GM12878 (cell line): ENCODE measurements at regions not wholly inside any gene's neighbourhood (a gene's known extent, or its start where the extent isn't known, plus 50 kb on each side); places are given as distances from the start of the nearest gene placed in this dataset.

Source experiments
- ATAC-seq: fragments of 200-7000 bp; cut with Tn5 transposase; 3 replicates; pipeline ENCODE4 v1.9.1; 2020; ENCODE audit warnings: mild to moderate bottlenecking, moderate library complexity
- BruUV-seq: library from RNA; stranded (reverse); fragments of 400-500 nt; replicated peaks from 2 replicates; lab custom pipeline; 2021; lab: Mats Ljungman, UMichigan
- CTCF ChIA-PET: fragments of 300-600 bp; sonication (Branson Sonifier 250); formaldehyde crosslinking; extraction: SDS; loops from one replicate; lab custom pipeline; 2021; ENCODE audit warnings: inconsistent platforms; lab: Yijun Ruan, JAX
- POLR2A ChIA-PET: fragments of 350-600 bp; formaldehyde crosslinking; extraction: SDS; loops from one replicate; lab custom pipeline; 2021; ENCODE audit warnings: inconsistent platforms; lab: Charles Lee
- RAD21 ChIA-PET: fragments of 300-600 bp; sonication (Branson Sonifier 250); formaldehyde crosslinking; loops from one replicate; lab custom pipeline; 2023; ENCODE audit warnings: antibody characterized with exemption; ENCODE audit not compliant: unreplicated experiment; lab: Charles Lee
- SMC1A ChIA-PET: fragments of 300-600 bp; sonication (Branson Sonifier 250); formaldehyde crosslinking; loops from one replicate; lab custom pipeline; 2023; ENCODE audit not compliant: unreplicated experiment, uncharacterized antibody; lab: Charles Lee
- DNase-seq: peaks from one replicate; pipeline ENCODE4 v3.0.0-alpha.2; 2011; ENCODE audit warnings: low read depth, low spot score
- FAIRE-seq: peaks from 3 replicates; lab custom pipeline; 2011; peaks lifted over from hg19 to GRCh38; lab: Jason Lieb, UNC
- H2AFZ ChIP-seq: 2 replicates; pipeline ENCODE4 v1.6.0; 2011; ENCODE audit warnings: low read depth, low read length, control low read depth; ENCODE audit not compliant: control insufficient read depth
- H3K27ac ChIP-seq: 2 replicates; pipeline ENCODE4 v1.5.1; 2011; ENCODE audit warnings: control low read depth; ENCODE audit not compliant: control insufficient read depth, insufficient read depth
- H3K27me3 ChIP-seq, 2 experiments: replicated peaks in 1 of 2; 2 replicates each; pipeline versions ENCODE4 v1.6.0 to v1.6.1; 2011; ENCODE audit warnings: low read length in 1 of 2; ENCODE audit not compliant: control insufficient read depth in 2 of 2, insufficient read depth in 2 of 2
- H3K36me3 ChIP-seq, 2 experiments: 2 replicates each; pipeline ENCODE4 v1.5.1; 2011; ENCODE audit warnings: low read length in 1 of 2; ENCODE audit not compliant: control insufficient read depth in 2 of 2, insufficient read depth in 2 of 2
- H3K4me1 ChIP-seq: 2 replicates; pipeline ENCODE4 v1.6.1; 2011; ENCODE audit warnings: mild to moderate bottlenecking, low read length, moderate library complexity, mixed read lengths; ENCODE audit not compliant: control insufficient read depth, insufficient read depth
- H3K4me2 ChIP-seq: 2 replicates; pipeline ENCODE4 v1.6.0; 2011; ENCODE audit warnings: control low read depth; ENCODE audit not compliant: control insufficient read depth, insufficient read depth
- H3K4me3 ChIP-seq: fragments of 200-600 bp; sonication (generic); 2 replicates; pipeline ENCODE4 v1.5.1; 2016
- H3K79me2 ChIP-seq: 2 replicates; pipeline ENCODE4 v1.6.0; 2011; ENCODE audit warnings: low read length; ENCODE audit not compliant: control insufficient read depth, insufficient read depth
- H3K9ac ChIP-seq: 2 replicates; pipeline ENCODE4 v1.8.0; 2011; ENCODE audit warnings: low read length, control low read depth, mixed read lengths; ENCODE audit not compliant: control insufficient read depth, insufficient read depth
- H3K9me3 ChIP-seq: replicated peaks from 3 replicates; pipeline ENCODE4 v1.5.1; 2011; ENCODE audit warnings: mild to moderate bottlenecking, low read length; ENCODE audit not compliant: control insufficient read depth, insufficient read depth
- H4K20me1 ChIP-seq: 2 replicates; pipeline ENCODE4 v1.6.0; 2011; ENCODE audit not compliant: control insufficient read depth, insufficient read depth
- ATF7 ChIP-seq: fragments of 450-650 bp; IDR thresholded peaks from 2 replicates; pipeline ENCODE4 v1.6.1; 2016; ENCODE audit warnings: low read depth, mild to moderate bottlenecking
- CTCF ChIP-seq, 3 experiments: IDR thresholded peaks in 2 of 3; conservative IDR thresholded peaks in 1 of 3; 2 replicates each; pipeline ENCODE4 v1.5.1; 2011; ENCODE audit warnings: low read depth in 3 of 3, low read length in 3 of 3, mild to moderate bottlenecking in 3 of 3, control low read depth in 2 of 3, moderate library complexity in 2 of 3, inconsistent platforms in 1 of 3, mixed read lengths in 1 of 3; ENCODE audit not compliant: control insufficient read depth in 2 of 3, insufficient read depth in 1 of 3; ENCODE audit errors: extremely low read depth in 1 of 3
- KAT2A ChIP-seq: conservative IDR thresholded peaks from 2 replicates; pipeline ENCODE4 v1.6.1; 2011; ENCODE audit warnings: low read depth, low read length; ENCODE audit not compliant: control insufficient read depth
- MTA3 ChIP-seq: IDR thresholded peaks from 2 replicates; pipeline ENCODE4 v1.6.1; 2012; ENCODE audit warnings: low read length, inconsistent platforms, borderline replicate concordance
- POLR2AphosphoS5 ChIP-seq: IDR thresholded peaks from 2 replicates; pipeline ENCODE4 v1.6.1; 2011; ENCODE audit warnings: mild to moderate bottlenecking, low read length, inconsistent platforms
- SIN3A ChIP-seq: IDR thresholded peaks from 2 replicates; pipeline ENCODE4 v1.6.1; 2012; ENCODE audit warnings: low read depth, low read length, improper control_type of control experiment
- USF2 ChIP-seq: IDR thresholded peaks from 2 replicates; pipeline ENCODE4 v1.6.1; 2011; ENCODE audit warnings: low read depth, low read length, improper control_type of control experiment, borderline replicate concordance
- ZZZ3 ChIP-seq: IDR thresholded peaks from 2 replicates; pipeline ENCODE4 v1.6.1; 2011; ENCODE audit warnings: low read depth; ENCODE audit not compliant: control insufficient read depth, insufficient read length
- WGBS: methylation state at CpG from one replicate; pipeline ENCODE4 v1.1.6; 2016; ENCODE audit warnings: low lambda C conversion rate; ENCODE audit not compliant: insufficient replicate concordance, insufficient coverage; ENCODE audit errors: missing lambda C conversion rate; 5-methylcytosine and 5-hydroxymethylcytosine counted together
- in situ Hi-C: fragments of 300-500 bp; cut with MboI; formaldehyde crosslinking; loops from 9 replicates; pipeline ENCODE4 v1.14.3; 2018; ENCODE audit warnings: mixed read lengths
- intact Hi-C: fragments of 100-400 bp; cut with micrococcal nuclease; formaldehyde crosslinking; loops from one replicate; pipeline ENCODE4 v1.14.2; 2022; ENCODE audit not compliant: unreplicated experiment
- TF ChIP-seq, protein P1 (sequence below): IDR thresholded peaks from 2 replicates; pipeline ENCODE4 v1.6.1; 2011; ENCODE audit warnings: low read depth, mild to moderate bottlenecking, low read length, moderate library complexity, borderline replicate concordance; ENCODE audit errors: extremely low read depth
- TF ChIP-seq, protein P2 (sequence below): fragments of 150-350 bp; IDR thresholded peaks from 2 replicates; pipeline ENCODE4 v1.6.1; 2016; ENCODE audit warnings: low read depth, low read length

GRCh38 chr1:4411862-4412261 is 242.5 kb upstream of the AJAP1 start:
- ATAC-seq (no peak), FAIRE-seq (no peak), DNase-seq (no peak)
- H3K79me2 ChIP-seq = no peaks in the 10 kb centered on the region
- H3K9me3 ChIP-seq = no peaks in the 10 kb centered on the region
- ChIA-PET CTCF (no interaction called here), RAD21 (no interaction called here), POLR2A (no interaction called here), SMC1A (no interaction called here)
- H4K20me1 ChIP-seq = no peaks in the 10 kb centered on the region
- 58% methylated on average over 15 of the region's 15 CpGs for WGBS
- H2AFZ ChIP-seq = no peak overlapping the region
- H3K36me3 ChIP-seq = no peaks in the 10 kb centered on the region
- intact Hi-C loops = no loop called here
- H3K9ac ChIP-seq = no peak overlapping the region
- no TSS peak for BruUV-seq
- in situ Hi-C loops = no loop called here
- H3K4me1 ChIP-seq = no peaks in the 10 kb centered on the region
- H3K27ac ChIP-seq = no peak overlapping the region
- TF ChIP-seq CTCF (IDR thresholded peaks at IDR 0.05 in 2 of 3, conservative IDR thresholded peaks at IDR 0.05 in 1 of 3; ENCODE audit: control insufficient read depth in 2 of 3, extremely low read depth in 1 of 3, insufficient read depth in 1 of 3, low read depth in 3 of 3, low read length in 3 of 3) = no peak
- no peak for TF ChIP-seq KAT2A
- TF ChIP-seq, protein P1, sequence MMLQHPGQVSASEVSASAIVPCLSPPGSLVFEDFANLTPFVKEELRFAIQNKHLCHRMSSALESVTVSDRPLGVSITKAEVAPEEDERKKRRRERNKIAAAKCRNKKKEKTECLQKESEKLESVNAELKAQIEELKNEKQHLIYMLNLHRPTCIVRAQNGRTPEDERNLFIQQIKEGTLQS = no peak
- no peak for TF ChIP-seq ZZZ3
- no peak overlapping the region for H3K4me2 ChIP-seq
- H3K4me3 ChIP-seq = no peak overlapping the region
- no peaks in the 10 kb centered on the region for H3K27me3 ChIP-seq

DNA sequence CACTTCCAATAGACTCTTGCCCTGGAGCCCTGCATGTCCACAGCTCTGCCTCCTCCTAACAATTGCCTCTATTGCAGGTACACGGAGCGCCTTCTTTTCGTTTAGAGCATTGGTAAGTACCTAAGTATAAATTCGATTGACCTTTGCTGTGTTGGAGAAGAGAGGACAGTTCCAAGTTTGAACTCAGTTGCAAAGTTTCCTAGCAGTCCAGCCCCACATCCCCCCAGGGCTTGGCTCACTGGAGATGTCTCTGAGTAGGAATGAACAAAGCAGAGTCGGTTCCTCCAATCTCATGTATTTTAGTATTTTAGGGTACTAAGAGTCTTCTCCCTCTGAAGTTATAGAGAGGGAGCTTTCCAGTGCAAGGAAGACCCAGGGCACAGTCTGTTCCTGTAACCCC is 238.9 kb upstream of the AJAP1 start:
- H3K4me1 ChIP-seq = no peaks in the 10 kb centered on the region
- TF ChIP-seq, protein P2, sequence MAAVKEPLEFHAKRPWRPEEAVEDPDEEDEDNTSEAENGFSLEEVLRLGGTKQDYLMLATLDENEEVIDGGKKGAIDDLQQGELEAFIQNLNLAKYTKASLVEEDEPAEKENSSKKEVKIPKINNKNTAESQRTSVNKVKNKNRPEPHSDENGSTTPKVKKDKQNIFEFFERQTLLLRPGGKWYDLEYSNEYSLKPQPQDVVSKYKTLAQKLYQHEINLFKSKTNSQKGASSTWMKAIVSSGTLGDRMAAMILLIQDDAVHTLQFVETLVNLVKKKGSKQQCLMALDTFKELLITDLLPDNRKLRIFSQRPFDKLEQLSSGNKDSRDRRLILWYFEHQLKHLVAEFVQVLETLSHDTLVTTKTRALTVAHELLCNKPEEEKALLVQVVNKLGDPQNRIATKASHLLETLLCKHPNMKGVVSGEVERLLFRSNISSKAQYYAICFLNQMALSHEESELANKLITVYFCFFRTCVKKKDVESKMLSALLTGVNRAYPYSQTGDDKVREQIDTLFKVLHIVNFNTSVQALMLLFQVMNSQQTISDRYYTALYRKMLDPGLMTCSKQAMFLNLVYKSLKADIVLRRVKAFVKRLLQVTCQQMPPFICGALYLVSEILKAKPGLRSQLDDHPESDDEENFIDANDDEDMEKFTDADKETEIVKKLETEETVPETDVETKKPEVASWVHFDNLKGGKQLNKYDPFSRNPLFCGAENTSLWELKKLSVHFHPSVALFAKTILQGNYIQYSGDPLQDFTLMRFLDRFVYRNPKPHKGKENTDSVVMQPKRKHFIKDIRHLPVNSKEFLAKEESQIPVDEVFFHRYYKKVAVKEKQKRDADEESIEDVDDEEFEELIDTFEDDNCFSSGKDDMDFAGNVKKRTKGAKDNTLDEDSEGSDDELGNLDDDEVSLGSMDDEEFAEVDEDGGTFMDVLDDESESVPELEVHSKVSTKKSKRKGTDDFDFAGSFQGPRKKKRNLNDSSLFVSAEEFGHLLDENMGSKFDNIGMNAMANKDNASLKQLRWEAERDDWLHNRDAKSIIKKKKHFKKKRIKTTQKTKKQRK = no peak
- TF ChIP-seq POLR2AphosphoS5 (no peak), ATF7 (no peak), SIN3A (no peak), USF2 (no peak), MTA3 (no peak)
- no peak overlapping the region for H3K27ac ChIP-seq
- no peak overlapping the region for H3K9ac ChIP-seq
- no peaks in the 10 kb centered on the region for H3K36me3 ChIP-seq
- RAD21 ChIA-PET = no interaction called here
- intact Hi-C loops = no loop called here
- POLR2A ChIA-PET = no interaction called here
- DNase-seq = no peak
- H4K20me1 ChIP-seq = no peaks in the 10 kb centered on the region
- no peaks in the 10 kb centered on the region for H3K79me2 ChIP-seq
- no peaks in the 10 kb centered on the region for H3K27me3 ChIP-seq
- no peak overlapping the region for H3K4me2 ChIP-seq
- no TSS peak for BruUV-seq
- no peaks in the 10 kb centered on the region; the same call in 2 of the 3 replicates for H3K9me3 ChIP-seq
- no peak for FAIRE-seq
- ATAC-seq = no peak
- H2AFZ ChIP-seq = no peak overlapping the region
- 67% methylated on average over 5 of the region's 5 CpGs for WGBS
- CTCF ChIA-PET = no interaction called here
- H3K4me3 ChIP-seq = no peak overlapping the region
- SMC1A ChIA-PET = no interaction called here
- in situ Hi-C loops = no loop called here
